A549 (cell line): ENCODE measurements at regions not wholly inside any gene's neighbourhood (a gene's known extent, or its start where the extent isn't known, plus 50 kb on each side); places are given as distances from the start of the nearest gene placed in this dataset.

Experiments
- ATAC-seq, 2 experiments: fragments of 200-7000 bp in 1 of 2; fragments of >200 bp in 1 of 2; cut with Nextera tagmentation in 1 of 2; cut with Tn5 transposase in 1 of 2; 3 replicates each; pipeline versions ENCODE4 v1.8.0 to v1.9.1; 2018 to 2020; ENCODE audit warnings: mild to moderate bottlenecking in 1 of 2, moderate library complexity in 1 of 2
- CTCF ChIA-PET: fragments of 300-600 bp; sonication (Branson Sonifier 250); formaldehyde crosslinking; extraction: SDS; loops from one replicate; lab custom pipeline; 2021; ENCODE audit warnings: antibody characterized with exemption, inconsistent platforms; lab: Yijun Ruan, JAX
- POLR2A ChIA-PET: fragments of 350-600 bp; formaldehyde crosslinking; extraction: SDS; loops from one replicate; lab custom pipeline; 2021; ENCODE audit warnings: antibody characterized with exemption, inconsistent platforms; lab: Yijun Ruan, JAX
- DNase-seq, 2 experiments: peaks; one replicate each; pipeline versions ENCODE4 v3.0.0 to v3.0.0-alpha.2; 2011 to 2016; ENCODE audit warnings: low read depth in 1 of 2, low spot score in 1 of 2
- FAIRE-seq: peaks from 2 replicates; lab custom pipeline; 2011; peaks lifted over from hg19 to GRCh38; lab: Jason Lieb, UNC
- H3K27ac ChIP-seq, 2 experiments: fragments of >200 bp; sonication (Bioruptor Twin); formaldehyde crosslinking; 3 replicates each; pipeline ENCODE4 v1.5.1; 2016 to 2017
- H3K4me1 ChIP-seq: fragments of >200 bp; sonication (Bioruptor Twin); formaldehyde crosslinking; 3 replicates; pipeline ENCODE4 v1.6.1; 2016
- H3K4me2 ChIP-seq: fragments of >200 bp; sonication (Bioruptor Twin); formaldehyde crosslinking; 3 replicates; pipeline ENCODE4 v1.6.1; 2016
- H3K4me3 ChIP-seq: fragments of >200 bp; sonication (Bioruptor Twin); formaldehyde crosslinking; 3 replicates; pipeline ENCODE4 v1.5.1; 2016
- H3K9me3 ChIP-seq: fragments of >200 bp; sonication (Bioruptor Twin); formaldehyde crosslinking; 3 replicates; pipeline ENCODE4 v1.6.1; 2016
- CBX8 ChIP-seq: fragments of 200-600 bp; sonication (generic); IDR thresholded peaks from 2 replicates; pipeline ENCODE4 v1.6.1; 2016
- CEBPB ChIP-seq, 2 experiments: fragments of >200 bp in 1 of 2; sonication (Bioruptor Twin) in 1 of 2; formaldehyde crosslinking in 1 of 2; IDR thresholded peaks; 2 replicates each; pipeline ENCODE4 v1.6.1; 2012 to 2016
- CHD2 ChIP-seq: fragments of 150-350 bp; IDR thresholded peaks from 2 replicates; pipeline ENCODE4 v1.6.1; 2014; ENCODE audit warnings: low read length; ENCODE audit not compliant: partially characterized antibody
- E2F6 ChIP-seq: IDR thresholded peaks from 2 replicates; pipeline ENCODE4 v1.6.1; 2012; ENCODE audit warnings: low read depth, borderline replicate concordance
- EHF ChIP-seq: fragments of 250-450 bp; sonication (Bioruptor Pico); IDR thresholded peaks from 2 replicates; pipeline ENCODE4 v1.5.0; 2020; ENCODE audit warnings: mild to moderate bottlenecking
- EHMT2 ChIP-seq: fragments of 200-600 bp; sonication (generic); IDR thresholded peaks from 2 replicates; pipeline ENCODE4 v1.6.1; 2016; ENCODE audit warnings: antibody characterized with exemption, low read depth, mild to moderate bottlenecking, moderate library complexity
- ELK1 ChIP-seq: fragments of 150-350 bp; IDR thresholded peaks from 2 replicates; pipeline ENCODE4 v1.6.1; 2014; ENCODE audit warnings: low read depth, mild to moderate bottlenecking, low read length
- FOXS1 ChIP-seq: fragments of 250-450 bp; sonication (Bioruptor Pico); IDR thresholded peaks from 2 replicates; pipeline ENCODE4 v1.5.0; 2020; ENCODE audit warnings: mild to moderate bottlenecking, moderate library complexity
- HDAC2 ChIP-seq: fragments of 200-600 bp; sonication (generic); IDR thresholded peaks from 2 replicates; pipeline ENCODE4 v1.6.1; 2016
- HMGXB4 ChIP-seq: fragments of 250-450 bp; sonication (Bioruptor Pico); IDR thresholded peaks from 2 replicates; pipeline ENCODE4 v1.5.0; 2021; ENCODE audit warnings: mild to moderate bottlenecking, moderate library complexity, borderline replicate concordance
- HOXB13 ChIP-seq: fragments of 250-450 bp; sonication (Bioruptor Pico); IDR thresholded peaks from 2 replicates; pipeline ENCODE4 v1.5.0; 2020; ENCODE audit warnings: low read depth, mild to moderate bottlenecking, moderate library complexity
- NPAS2 ChIP-seq: fragments of 250-450 bp; sonication (Bioruptor Pico); IDR thresholded peaks from 2 replicates; pipeline ENCODE4 v1.8.0; 2022; ENCODE audit warnings: mild to moderate bottlenecking, moderate library complexity, borderline replicate concordance
- RAD21 ChIP-seq, 2 experiments: fragments of >200 bp in 1 of 2; sonication (Bioruptor Twin) in 1 of 2; formaldehyde crosslinking in 1 of 2; IDR thresholded peaks in 1 of 2; conservative IDR thresholded peaks in 1 of 2; 2 replicates in 1 of 2; 3 replicates in 1 of 2; pipeline ENCODE4 v1.6.1; 2012 to 2018; ENCODE audit warnings: inconsistent platforms in 1 of 2
- RCOR1 ChIP-seq: fragments of 150-350 bp; IDR thresholded peaks from 2 replicates; pipeline ENCODE4 v1.6.1; 2014; ENCODE audit warnings: antibody characterized with exemption, low read length, low read depth
- RFX5 ChIP-seq: fragments of 450-650 bp; IDR thresholded peaks from 2 replicates; pipeline ENCODE4 v1.7.1; 2014; ENCODE audit warnings: antibody characterized with exemption, mild to moderate bottlenecking, moderate library complexity
- TFCP2L1 ChIP-seq: fragments of 250-450 bp; sonication (Bioruptor Pico); IDR thresholded peaks from 2 replicates; pipeline ENCODE4 v1.5.0; 2021; ENCODE audit warnings: mild to moderate bottlenecking
- USF2 ChIP-seq: fragments of 450-650 bp; IDR thresholded peaks from 2 replicates; pipeline ENCODE4 v1.6.1; 2014; ENCODE audit warnings: antibody characterized with exemption
- WGBS: methylation state at CpG from one replicate; pipeline ENCODE4 v1.1.6; 2017; ENCODE audit errors: missing lambda C conversion rate; 5-methylcytosine and 5-hydroxymethylcytosine counted together

- TF ChIP-seq RFX5 (no peak), RAD21 (conservative IDR thresholded peaks at IDR 0.05 in 1 of 2, IDR thresholded peaks at IDR 0.05 in 1 of 2) (no peak), FOXS1 (CRISPR knock-in tag) (no peak), CBX8 (no peak)
These were observed 808.8 kb upstream of the EEF2KMT start (continued) for GRCh38 chr16:5906351-5906750.

- no peak for DNase-seq
These were observed 808.3 kb upstream of the EEF2KMT start for GRCh38 chr16:5905935-5906334.

GRCh38 chr16:5903832-5904231 lies 806.2 kb upstream of the EEF2KMT start:
- DNase-seq (no peak), ATAC-seq (no peak), FAIRE-seq (no peak)
- no peak overlapping the region for H3K27ac ChIP-seq
- H3K4me2 ChIP-seq = no peak overlapping the region
- no peaks in the 10 kb centered on the region for H3K4me1 ChIP-seq
- ChIA-PET CTCF (no interaction called here), POLR2A (no interaction called here)
- WGBS = 19% methylated on average over 13 of the region's 13 CpGs
- TF ChIP-seq E2F6 = no peak
- TF ChIP-seq, all 56 proteins: peak for 0
- H3K9me3 ChIP-seq = no peaks in the 10 kb centered on the region
- no peak overlapping the region for H3K4me3 ChIP-seq

More at GRCh38 chr16:5905935-5906334, 808.3 kb upstream of the EEF2KMT start:
- no peak for FAIRE-seq
- no peak overlapping the region for H3K27ac ChIP-seq
- H3K4me3 ChIP-seq = no peak overlapping the region
- TF ChIP-seq CEBPB (IDR thresholded peaks at IDR 0.05) (no peak), HOXB13 (CRISPR knock-in tag) (no peak)
- no peaks in the 10 kb centered on the region for H3K4me1 ChIP-seq
- ChIA-PET CTCF (no interaction called here), POLR2A (no interaction called here)
- WGBS = 1% methylated on average over 4 of the region's 4 CpGs
- no peak overlapping the region for H3K4me2 ChIP-seq
- ATAC-seq = no peak
- H3K9me3 ChIP-seq = no peaks in the 10 kb centered on the region

- no peak for ATAC-seq
- ChIA-PET CTCF (interaction anchor here (0.6 kb wide), 1 partner anchor 450 kb away, joined by 3 read pairs; no protein-coding TSS in a partner anchor), POLR2A (no interaction called here)
- 2% methylated on average over 2 of the region's 3 CpGs for WGBS
- FAIRE-seq = no peak
- Histone ChIP-seq H3K4me2 (no peak overlapping the region), H3K9me3 (no peaks in the 10 kb centered on the region), H3K4me3 (no peak overlapping the region)
- TF ChIP-seq HDAC2 (no peak), CHD2 (no peak)
- TF ChIP-seq, all 56 proteins: peak for 0
- H3K27ac ChIP-seq = no peak overlapping the region
- no peak for DNase-seq
- H3K4me1 ChIP-seq = no peaks in the 10 kb centered on the region
These were observed 805.6 kb upstream of the EEF2KMT start for GRCh38 chr16:5903153-5903552.

- no peaks in the 10 kb centered on the region for H3K4me1 ChIP-seq
- H3K27ac ChIP-seq = no peak overlapping the region
- ChIA-PET CTCF (no interaction called here), POLR2A (no interaction called here)
- ATAC-seq = no peak
- no peak overlapping the region for H3K4me3 ChIP-seq
- FAIRE-seq = no peak
- DNase-seq = no peak
- TF ChIP-seq CEBPB (IDR thresholded peaks at IDR 0.05) (no peak), TFCP2L1 (CRISPR knock-in tag) (no peak), EHF (no peak), RCOR1 (no peak), EHMT2 (no peak), FOXS1 (CRISPR knock-in tag) (no peak), USF2 (no peak), NPAS2 (CRISPR knock-in tag) (no peak), HDAC2 (no peak), HMGXB4 (CRISPR knock-in tag) (no peak), HOXB13 (CRISPR knock-in tag) (no peak), RFX5 (no peak), RAD21 (conservative IDR thresholded peaks at IDR 0.05 in 1 of 2, IDR thresholded peaks at IDR 0.05 in 1 of 2) (no peak), ELK1 (no peak)
- H3K9me3 ChIP-seq = no peaks in the 10 kb centered on the region
- 4% methylated on average over 2 of the region's 2 CpGs for WGBS
- no peak overlapping the region for H3K4me2 ChIP-seq
These were observed 802.5 kb upstream of the EEF2KMT start for GRCh38 chr16:5900046-5900445.
